Mesendoderm (in vitro differentiated cells): ENCODE measurements at regions not wholly inside any gene's neighbourhood (a gene's known extent, or its start where the extent isn't known, plus 50 kb on each side); places are given as distances from the start of the nearest gene placed in this dataset.

Experiments used
- DNase-seq: peaks from one replicate; pipeline ENCODE4 v3.0.0; 2013
- H2AK5ac ChIP-seq: 2 replicates; pipeline ENCODE4 v1.6.1; 2013; ENCODE audit warnings: low read length, inconsistent platforms
- H2BK120ac ChIP-seq: 2 replicates; pipeline ENCODE4 v1.6.1; 2013; ENCODE audit warnings: low read depth, mild to moderate bottlenecking, low read length, moderate library complexity, mixed read lengths
- H2BK15ac ChIP-seq: replicated peaks from 2 replicates; pipeline ENCODE4 v1.6.1; 2013; ENCODE audit warnings: low read depth, mild to moderate bottlenecking, moderate library complexity
- H2BK5ac ChIP-seq: 2 replicates; pipeline ENCODE4 v1.6.1; 2013; ENCODE audit warnings: low read length, inconsistent platforms
- H3K18ac ChIP-seq: 2 replicates; pipeline ENCODE4 v1.6.1; 2013; ENCODE audit warnings: mild to moderate bottlenecking, low read length, mixed read lengths
- H3K23ac ChIP-seq: one replicate; pipeline ENCODE4 v1.6.1; 2013; ENCODE audit warnings: low read length
- H3K27ac ChIP-seq: 2 replicates; pipeline ENCODE4 v1.5.1; 2013; ENCODE audit warnings: low read depth, mild to moderate bottlenecking, inconsistent platforms, low read length, moderate library complexity
- H3K27me3 ChIP-seq: 2 replicates; pipeline ENCODE4 v1.6.1; 2013; ENCODE audit warnings: low read length, control low read depth, mild to moderate bottlenecking, inconsistent platforms; ENCODE audit not compliant: insufficient read depth, poor library complexity
- H3K36me3 ChIP-seq: 2 replicates; pipeline ENCODE4 v1.6.1; 2013; ENCODE audit warnings: low read length, inconsistent platforms; ENCODE audit not compliant: control insufficient read depth, insufficient read depth
- H3K4ac ChIP-seq: one replicate; pipeline ENCODE4 v1.6.1; 2013; ENCODE audit warnings: low read depth, mild to moderate bottlenecking, low read length, moderate library complexity
- H3K4me1 ChIP-seq: 2 replicates; pipeline ENCODE4 v1.6.1; 2013; ENCODE audit warnings: low read depth, low read length, inconsistent platforms; ENCODE audit not compliant: control insufficient read depth
- H3K4me2 ChIP-seq: 2 replicates; pipeline ENCODE4 v1.6.1; 2013; ENCODE audit warnings: low read length
- H3K4me3 ChIP-seq: 2 replicates; pipeline ENCODE4 v1.5.1; 2013; ENCODE audit warnings: mild to moderate bottlenecking, low read length
- H3K56ac ChIP-seq: one replicate; pipeline ENCODE4 v1.6.1; 2013; ENCODE audit warnings: low read length
- H3K79me1 ChIP-seq: 2 replicates; pipeline ENCODE4 v1.6.1; 2013; ENCODE audit warnings: low read length, inconsistent platforms
- H3K79me2 ChIP-seq: 2 replicates; pipeline ENCODE4 v1.6.1; 2013; ENCODE audit warnings: mild to moderate bottlenecking, low read length; ENCODE audit not compliant: control insufficient read depth, insufficient read depth
- H3K9ac ChIP-seq: 2 replicates; pipeline ENCODE4 v1.6.1; 2013; ENCODE audit warnings: low read length, inconsistent platforms
- H4K5ac ChIP-seq: one replicate; pipeline ENCODE4 v1.6.1; 2013; ENCODE audit warnings: low read length
- H4K8ac ChIP-seq: one replicate; pipeline ENCODE4 v1.6.1; 2013; ENCODE audit warnings: low read depth, mild to moderate bottlenecking, control low read depth, low read length, moderate library complexity
- WGBS: extraction: QIAGEN DNeasy Blood & Tissue Kit; methylation state at CpG from one replicate; pipeline ENCODE4 v1.1.7; 2013; ENCODE audit warnings: low lambda C conversion rate, missing lambda C conversion rate; ENCODE audit not compliant: insufficient coverage; ENCODE audit errors: extremely low coverage; 5-methylcytosine and 5-hydroxymethylcytosine counted together

- H3K9ac ChIP-seq, result no peak overlapping the region
- no peaks in the 10 kb centered on the region for H3K27me3 ChIP-seq
- H3K4ac ChIP-seq, result no peak overlapping the region
- H3K79me2 ChIP-seq, result no peaks in the 10 kb centered on the region
- no peaks in the 10 kb centered on the region for H3K36me3 ChIP-seq
- H2BK120ac ChIP-seq, result no peak overlapping the region
- no peak overlapping the region for H4K8ac ChIP-seq
- H4K5ac ChIP-seq, result no peak overlapping the region
- no peaks in the 10 kb centered on the region for H3K79me1 ChIP-seq
- WGBS, result no CpG with 5 or more reads among the region's 1 CpG
- no peak overlapping the region for H3K23ac ChIP-seq
- no peak overlapping the region for H3K27ac ChIP-seq
- peak; percentile 68 for DNase-seq
- no peaks in the 10 kb centered on the region for H3K4me1 ChIP-seq
- H3K56ac ChIP-seq, result no peak overlapping the region
- H3K4me3 ChIP-seq, result no peak overlapping the region
- no peak overlapping the region for H3K4me2 ChIP-seq
- no peak overlapping the region for H2BK15ac ChIP-seq
- no peak overlapping the region for H2BK5ac ChIP-seq
- no peak overlapping the region for H3K18ac ChIP-seq
- H2AK5ac ChIP-seq, result no peak overlapping the region
Observed at GRCh38 chr16:74035816-74036215, 260.8 kb upstream of the PSMD7 start.

GRCh38 chr16:74034862-74035261, 261.8 kb upstream of the PSMD7 start:
- H3K9ac ChIP-seq, result no peak overlapping the region
- H3K4me3 ChIP-seq, result no peak overlapping the region
- no peak overlapping the region for H3K27ac ChIP-seq
- no peaks in the 10 kb centered on the region for H3K27me3 ChIP-seq
- no peaks in the 10 kb centered on the region for H3K36me3 ChIP-seq
- H3K79me1 ChIP-seq, result no peaks in the 10 kb centered on the region
- H3K4me1 ChIP-seq, result no peaks in the 10 kb centered on the region
- H3K18ac ChIP-seq, result no peak overlapping the region
- H3K79me2 ChIP-seq, result no peaks in the 10 kb centered on the region
- H3K23ac ChIP-seq, result no peak overlapping the region
- H3K4me2 ChIP-seq, result no peak overlapping the region
- no peak overlapping the region for H3K56ac ChIP-seq
- WGBS, result no CpG with 5 or more reads among the region's 4 CpGs
- no peak overlapping the region for H4K5ac ChIP-seq
- H2BK5ac ChIP-seq, result no peak overlapping the region
- H2AK5ac ChIP-seq, result no peak overlapping the region
- no peak overlapping the region for H2BK15ac ChIP-seq
- peak; percentile 54 for DNase-seq
- H3K4ac ChIP-seq, result no peak overlapping the region
- H2BK120ac ChIP-seq, result no peak overlapping the region
- H4K8ac ChIP-seq, result no peak overlapping the region

GRCh38 chr16:74034200-74034599, 262.4 kb upstream of the PSMD7 start:
- no peak overlapping the region for H2BK120ac ChIP-seq
- no peak overlapping the region for H3K4me3 ChIP-seq
- H3K23ac ChIP-seq, result no peak overlapping the region
- no peak overlapping the region for H3K4ac ChIP-seq
- H3K79me1 ChIP-seq, result no peaks in the 10 kb centered on the region
- no peak overlapping the region for H3K27ac ChIP-seq
- WGBS, result no CpG with 5 or more reads among the region's 9 CpGs
- H3K27me3 ChIP-seq, result no peaks in the 10 kb centered on the region
- no peak overlapping the region for H3K9ac ChIP-seq
- no peak overlapping the region for H2AK5ac ChIP-seq
- H3K36me3 ChIP-seq, result no peaks in the 10 kb centered on the region
- H2BK15ac ChIP-seq, result no peak overlapping the region
- H4K8ac ChIP-seq, result no peak overlapping the region
- no peak for DNase-seq
- no peak overlapping the region for H2BK5ac ChIP-seq
- H3K18ac ChIP-seq, result no peak overlapping the region
- H4K5ac ChIP-seq, result no peak overlapping the region
- peak overlapping the region; percentile 27 for H3K56ac ChIP-seq
- H3K4me1 ChIP-seq, result peaks cover 2% of the 10 kb centered on the region
- no peaks in the 10 kb centered on the region for H3K79me2 ChIP-seq
- no peak overlapping the region for H3K4me2 ChIP-seq

GRCh38 chr16:74033441-74033995, 263.1 kb upstream of the PSMD7 start:
- Histone ChIP-seq H3K27ac (no peak overlapping the region), H4K5ac (no peak overlapping the region)

GRCh38 chr16:74031551-74031950, 265.1 kb upstream of the PSMD7 start:
- Histone ChIP-seq H3K27ac (no peak overlapping the region), H2BK15ac (no peak overlapping the region), H3K9ac (no peak overlapping the region), H2AK5ac (no peak overlapping the region), H3K27me3 (no peaks in the 10 kb centered on the region), H3K56ac (no peak overlapping the region), H4K8ac (peak overlapping the region; percentile 28), H2BK120ac (no peak overlapping the region), H4K5ac (no peak overlapping the region), H3K23ac (no peak overlapping the region), H3K4me2 (no peak overlapping the region), H3K36me3 (no peaks in the 10 kb centered on the region), H3K4me3 (no peak overlapping the region), H3K4me1 (peaks cover 2% of the 10 kb centered on the region), H2BK5ac (no peak overlapping the region), H3K79me2 (no peaks in the 10 kb centered on the region), H3K4ac (no peak overlapping the region), H3K18ac (no peak overlapping the region), H3K79me1 (no peaks in the 10 kb centered on the region)
- no CpG with 5 or more reads among the region's 4 CpGs for WGBS
- DNase-seq, result no peak

More at GRCh38 chr16:74033441-74033995, 263.1 kb upstream of the PSMD7 start:
- Histone ChIP-seq H3K18ac (no peak overlapping the region), H3K4ac (no peak overlapping the region), H3K4me3 (no peak overlapping the region), H2BK120ac (no peak overlapping the region), H2BK5ac (no peak overlapping the region), H3K27me3 (no peaks in the 10 kb centered on the region), H2AK5ac (no peak overlapping the region), H3K36me3 (no peaks in the 10 kb centered on the region), H2BK15ac (no peak overlapping the region), H3K4me2 (no peak overlapping the region), H3K4me1 (peaks cover 2% of the 10 kb centered on the region), H4K8ac (no peak overlapping the region), H3K79me1 (no peaks in the 10 kb centered on the region), H3K79me2 (no peaks in the 10 kb centered on the region), H3K9ac (no peak overlapping the region), H3K23ac (no peak overlapping the region), H3K56ac (no peak overlapping the region)
- no peak for DNase-seq
- WGBS, result no CpG with 5 or more reads among the region's 9 CpGs

- Histone ChIP-seq H3K56ac (no peak overlapping the region), H3K18ac (no peak overlapping the region), H3K23ac (no peak overlapping the region), H3K79me1 (no peaks in the 10 kb centered on the region), H3K4me1 (peaks cover 5% of the 10 kb centered on the region), H3K79me2 (no peaks in the 10 kb centered on the region), H3K4ac (no peak overlapping the region), H3K9ac (no peak overlapping the region), H3K36me3 (no peaks in the 10 kb centered on the region), H2BK5ac (no peak overlapping the region), H2AK5ac (no peak overlapping the region), H3K4me2 (no peak overlapping the region), H4K5ac (no peak overlapping the region), H2BK15ac (no peak overlapping the region), H4K8ac (no peak overlapping the region), H3K27ac (no peak overlapping the region), H3K27me3 (no peaks in the 10 kb centered on the region), H2BK120ac (no peak overlapping the region), H3K4me3 (no peak overlapping the region)
- no peak for DNase-seq
- no CpG with 5 or more reads among the region's 10 CpGs for whole genome bisulfite sequencing
Observed at GRCh38 chr16:74030000-74030706, 266.5 kb upstream of the PSMD7 start.
